ENCODE measurements at regions not wholly inside any gene's neighbourhood (a gene's known extent, or its start where the extent isn't known, plus 50 kb on each side); places are given as distances from the start of the nearest gene placed in this dataset.

DNA sequence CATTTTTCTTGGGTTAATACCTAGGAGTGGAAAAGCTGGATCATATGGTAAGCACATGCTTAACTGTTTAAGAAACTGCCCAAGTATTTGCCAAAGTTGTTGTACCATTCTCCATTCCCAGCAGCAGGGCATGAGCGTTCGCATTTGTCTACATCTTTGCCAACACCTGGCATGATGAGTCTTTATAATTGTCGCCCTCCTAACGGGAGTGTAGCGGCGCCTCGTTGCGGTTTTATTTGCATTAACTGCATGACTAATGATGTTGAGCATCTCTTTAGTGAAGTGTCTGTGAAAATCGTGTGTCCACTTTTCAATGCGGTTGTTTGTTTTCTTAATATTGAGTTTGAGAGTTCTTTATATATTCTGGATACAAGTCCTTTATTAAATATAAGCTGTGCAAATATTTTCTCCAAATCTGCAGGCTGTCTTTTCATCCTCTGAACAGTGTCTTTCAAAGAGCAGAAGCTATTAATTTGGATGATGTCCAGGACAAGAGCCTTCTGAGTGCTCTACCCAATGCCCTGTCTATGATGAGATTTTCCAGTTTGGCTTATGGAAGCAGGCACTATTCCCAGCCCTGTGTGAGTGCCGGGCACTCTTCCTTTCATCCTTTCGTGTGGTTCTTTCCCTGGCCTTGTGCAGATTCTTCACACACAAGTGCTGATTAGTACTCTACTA, 202.0 kb downstream of the FOXO1 start:
- Mint-ChIP-seq H3K4me3 (no peak overlapping the region), H3K9me3 (no peaks in the 10 kb centered on the region), H3K36me3 (ENCODE audit: low read depth) (no peaks in the 10 kb centered on the region), H3K27ac (no peak overlapping the region), H3K27me3 (ENCODE audit: low read depth) (no peaks in the 10 kb centered on the region), H3K4me1 (ENCODE audit: low read depth) (no peaks in the 10 kb centered on the region)

DNA sequence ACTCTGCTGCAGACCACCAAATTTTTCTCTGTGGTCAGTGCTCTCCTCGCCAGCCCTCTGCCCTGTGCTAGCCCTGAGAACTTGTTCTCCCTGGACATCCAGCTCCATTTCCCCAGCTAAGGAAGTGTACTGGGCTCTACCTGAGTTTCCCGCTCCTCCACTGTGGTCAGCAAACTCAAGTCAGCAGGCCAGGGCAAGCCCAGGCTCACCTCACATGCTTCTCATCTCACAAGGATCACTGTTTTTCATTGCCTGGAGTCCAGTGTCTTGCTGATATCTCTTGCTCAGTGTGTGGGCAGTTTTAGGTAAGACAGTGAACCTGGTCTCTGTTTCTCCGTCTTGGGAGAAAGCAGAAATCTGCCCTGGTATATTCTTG, 201.4 kb downstream of the FOXO1 start:
- Mint-ChIP-seq H3K4me1 (ENCODE audit: low read depth) (no peaks in the 10 kb centered on the region), H3K36me3 (ENCODE audit: low read depth) (no peaks in the 10 kb centered on the region), H3K27ac (no peak overlapping the region), H3K4me3 (no peak overlapping the region), H3K9me3 (no peaks in the 10 kb centered on the region), H3K27me3 (ENCODE audit: low read depth) (no peaks in the 10 kb centered on the region)

- Mint-ChIP-seq H3K36me3 (ENCODE audit: low read depth) (no peaks in the 10 kb centered on the region), H3K4me1 (ENCODE audit: low read depth) (no peaks in the 10 kb centered on the region), H3K27me3 (ENCODE audit: low read depth) (no peaks in the 10 kb centered on the region), H3K9me3 (no peaks in the 10 kb centered on the region), H3K27ac (no peak overlapping the region), H3K4me3 (no peak overlapping the region)
These were observed 200.2 kb downstream of the FOXO1 start for GRCh38 chr13:40466272-40466671.

GRCh38 chr13:40468227-40468838, 198.1 kb downstream of the FOXO1 start:
- H3K27me3 Mint-ChIP-seq (ENCODE audit: low read depth), result no peaks in the 10 kb centered on the region
- H3K36me3 Mint-ChIP-seq (ENCODE audit: low read depth), result no peaks in the 10 kb centered on the region
- no peaks in the 10 kb centered on the region for H3K9me3 Mint-ChIP-seq
- no peak overlapping the region for H3K27ac Mint-ChIP-seq
- H3K4me1 Mint-ChIP-seq (ENCODE audit: low read depth), result no peaks in the 10 kb centered on the region
- no peak overlapping the region for H3K4me3 Mint-ChIP-seq

GRCh38 chr13:40469581-40470310, 196.7 kb downstream of the FOXO1 start:
- Mint-ChIP-seq H3K36me3 (ENCODE audit: low read depth) (no peaks in the 10 kb centered on the region), H3K4me3 (no peak overlapping the region), H3K27ac (no peak overlapping the region), H3K9me3 (no peaks in the 10 kb centered on the region), H3K27me3 (ENCODE audit: low read depth) (no peaks in the 10 kb centered on the region), H3K4me1 (ENCODE audit: low read depth) (no peaks in the 10 kb centered on the region)

DNA sequence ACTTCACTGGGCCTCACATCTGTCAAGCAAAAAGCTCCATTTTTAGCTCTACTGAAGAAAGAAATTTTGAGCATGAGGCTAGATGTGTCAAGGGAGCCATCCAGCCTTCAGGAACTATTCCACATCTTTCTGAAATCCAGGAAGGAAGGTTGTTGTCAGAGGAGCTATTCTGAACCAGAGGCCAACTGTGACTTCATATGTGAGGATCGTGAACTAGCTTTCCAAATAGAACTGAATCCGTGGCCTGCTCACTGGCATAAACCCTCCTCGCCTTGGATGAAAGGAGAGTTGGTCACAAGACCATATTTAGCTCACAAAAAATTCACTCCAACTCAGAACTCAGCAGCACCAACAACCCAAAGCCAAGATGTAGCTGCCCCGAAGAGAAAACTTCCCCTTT, 195.8 kb downstream of the FOXO1 start:
- no peaks in the 10 kb centered on the region for H3K27me3 Mint-ChIP-seq (ENCODE audit: low read depth)
- no peak overlapping the region for H3K4me3 Mint-ChIP-seq
- no peaks in the 10 kb centered on the region for H3K36me3 Mint-ChIP-seq (ENCODE audit: low read depth)
- no peaks in the 10 kb centered on the region for H3K9me3 Mint-ChIP-seq
- no peaks in the 10 kb centered on the region for H3K4me1 Mint-ChIP-seq (ENCODE audit: low read depth)
- H3K27ac Mint-ChIP-seq, result no peak overlapping the region

DNA sequence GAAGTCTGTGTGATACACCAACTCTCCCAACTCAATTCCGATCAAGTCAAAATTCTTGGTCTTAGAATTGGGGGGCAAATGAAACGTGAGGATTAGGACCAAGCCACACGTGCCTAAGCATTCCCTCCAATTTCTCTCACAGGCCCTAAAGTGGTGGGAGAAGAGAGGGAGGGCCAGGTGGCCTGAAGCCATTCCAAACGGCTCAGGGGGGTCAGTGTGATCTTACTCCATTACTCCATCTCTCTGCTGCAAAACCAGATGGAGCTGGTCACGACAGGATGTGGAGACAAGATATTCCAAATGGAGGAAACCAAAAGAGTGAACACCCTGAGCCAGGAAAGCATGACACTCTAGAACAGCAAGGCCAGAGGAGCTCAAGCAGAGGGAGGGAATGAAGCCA, 195.4 kb downstream of the FOXO1 start:
- no peaks in the 10 kb centered on the region for H3K4me1 Mint-ChIP-seq (ENCODE audit: low read depth)
- no peak overlapping the region for H3K4me3 Mint-ChIP-seq
- H3K36me3 Mint-ChIP-seq (ENCODE audit: low read depth), result no peaks in the 10 kb centered on the region
- H3K27me3 Mint-ChIP-seq (ENCODE audit: low read depth), result no peaks in the 10 kb centered on the region
- H3K9me3 Mint-ChIP-seq, result no peaks in the 10 kb centered on the region
- H3K27ac Mint-ChIP-seq, result no peak overlapping the region

DNA sequence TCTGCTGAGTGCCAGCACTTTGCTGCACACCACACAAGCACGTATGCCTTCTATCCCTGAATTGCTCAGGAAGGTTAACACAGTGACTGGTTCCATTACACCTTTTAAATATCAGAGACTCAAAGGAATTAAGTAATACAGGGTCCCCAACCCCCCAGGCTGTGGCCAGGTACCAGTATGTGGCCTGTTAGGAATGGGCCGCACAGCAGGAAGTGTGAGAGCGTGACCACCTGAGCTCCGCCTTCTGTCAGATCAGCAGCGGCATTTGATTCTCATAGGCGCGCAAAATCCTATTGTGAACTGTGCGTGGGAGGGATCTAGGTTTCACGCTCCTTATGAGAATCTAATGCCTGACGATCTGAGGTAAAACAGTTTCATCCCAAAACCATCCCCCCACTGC, 194.5 kb downstream of the FOXO1 start:
- Mint-ChIP-seq H3K9me3 (no peaks in the 10 kb centered on the region), H3K4me3 (no peak overlapping the region), H3K27me3 (ENCODE audit: low read depth) (no peaks in the 10 kb centered on the region), H3K36me3 (ENCODE audit: low read depth) (no peaks in the 10 kb centered on the region), H3K27ac (no peak overlapping the region), H3K4me1 (ENCODE audit: low read depth) (no peaks in the 10 kb centered on the region)

GRCh38 chr13:40472427-40473220, 193.8 kb downstream of the FOXO1 start:
- no peaks in the 10 kb centered on the region for H3K36me3 Mint-ChIP-seq (ENCODE audit: low read depth)
- no peak overlapping the region for H3K27ac Mint-ChIP-seq
- no peaks in the 10 kb centered on the region for H3K4me1 Mint-ChIP-seq (ENCODE audit: low read depth)
- no peaks in the 10 kb centered on the region for H3K27me3 Mint-ChIP-seq (ENCODE audit: low read depth)
- no peaks in the 10 kb centered on the region for H3K9me3 Mint-ChIP-seq
- no peak overlapping the region for H3K4me3 Mint-ChIP-seq

DNA sequence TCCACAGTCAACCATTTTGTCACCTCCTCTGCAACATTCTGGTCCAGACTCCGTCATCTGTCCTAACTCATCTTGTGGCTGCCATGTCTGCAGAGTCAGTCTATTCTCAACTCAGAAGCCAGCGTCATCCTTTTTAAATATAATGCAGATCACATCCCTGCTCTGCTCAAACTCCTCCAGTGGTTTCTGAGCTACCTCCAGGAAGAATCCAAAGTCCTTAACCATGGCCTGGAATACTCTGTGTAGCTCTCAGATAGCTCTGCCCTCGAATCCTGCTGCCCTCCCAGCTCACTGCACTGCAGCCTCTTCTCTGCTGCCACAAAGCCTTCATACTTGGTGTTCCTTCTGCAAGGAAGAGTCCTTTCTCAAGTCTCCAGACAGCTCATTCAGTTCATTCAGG, 190.8 kb downstream of the FOXO1 start:
- Mint-ChIP-seq H3K4me1 (ENCODE audit: low read depth) (peaks cover 3% of the 10 kb centered on the region), H3K36me3 (ENCODE audit: low read depth) (no peaks in the 10 kb centered on the region), H3K4me3 (no peak overlapping the region), H3K9me3 (no peaks in the 10 kb centered on the region), H3K27me3 (ENCODE audit: low read depth) (no peaks in the 10 kb centered on the region), H3K27ac (no peak overlapping the region)

DNA sequence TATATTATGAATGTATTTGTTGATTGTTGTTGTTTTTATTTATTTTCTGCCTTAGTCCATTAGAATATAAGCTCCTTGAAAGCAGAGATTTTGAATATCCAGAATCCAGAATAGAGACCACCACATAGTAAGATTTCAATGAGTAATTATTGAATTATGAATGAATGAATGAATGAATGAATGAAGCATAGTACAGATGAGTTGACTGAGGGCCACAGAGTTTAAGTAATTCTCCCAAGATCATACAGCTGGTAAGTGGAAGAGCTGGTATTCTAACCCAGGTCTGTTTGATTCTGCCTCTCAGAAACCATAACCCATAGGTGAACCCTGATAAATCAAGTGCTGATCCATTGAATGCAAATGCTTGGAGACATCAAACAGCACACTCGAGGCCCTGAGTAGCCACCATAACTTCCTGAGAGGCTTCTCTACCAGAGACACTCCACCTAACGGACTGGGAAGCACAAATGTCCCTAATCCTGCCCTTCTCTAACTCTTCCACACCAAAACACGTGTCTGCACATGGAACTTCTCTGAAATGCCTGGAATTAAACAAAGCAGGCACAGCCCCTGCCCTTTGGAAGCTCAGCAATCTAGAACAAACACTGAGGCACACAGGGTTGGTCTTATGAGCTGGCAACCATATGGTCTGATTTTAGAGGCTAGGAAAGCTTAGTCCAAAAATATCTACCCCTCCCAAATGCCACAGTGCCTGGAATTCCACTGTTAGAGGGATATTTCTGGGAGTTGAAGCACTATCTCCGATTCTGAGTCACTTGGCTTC, 190.1 kb downstream of the FOXO1 start:
- Mint-ChIP-seq H3K36me3 (ENCODE audit: low read depth) (peaks cover 5% of the 10 kb centered on the region), H3K27ac (no peak overlapping the region), H3K4me3 (no peak overlapping the region), H3K4me1 (ENCODE audit: low read depth) (peaks cover 11% of the 10 kb centered on the region), H3K27me3 (ENCODE audit: low read depth) (no peaks in the 10 kb centered on the region), H3K9me3 (peaks cover 6% of the 10 kb centered on the region)

DNA sequence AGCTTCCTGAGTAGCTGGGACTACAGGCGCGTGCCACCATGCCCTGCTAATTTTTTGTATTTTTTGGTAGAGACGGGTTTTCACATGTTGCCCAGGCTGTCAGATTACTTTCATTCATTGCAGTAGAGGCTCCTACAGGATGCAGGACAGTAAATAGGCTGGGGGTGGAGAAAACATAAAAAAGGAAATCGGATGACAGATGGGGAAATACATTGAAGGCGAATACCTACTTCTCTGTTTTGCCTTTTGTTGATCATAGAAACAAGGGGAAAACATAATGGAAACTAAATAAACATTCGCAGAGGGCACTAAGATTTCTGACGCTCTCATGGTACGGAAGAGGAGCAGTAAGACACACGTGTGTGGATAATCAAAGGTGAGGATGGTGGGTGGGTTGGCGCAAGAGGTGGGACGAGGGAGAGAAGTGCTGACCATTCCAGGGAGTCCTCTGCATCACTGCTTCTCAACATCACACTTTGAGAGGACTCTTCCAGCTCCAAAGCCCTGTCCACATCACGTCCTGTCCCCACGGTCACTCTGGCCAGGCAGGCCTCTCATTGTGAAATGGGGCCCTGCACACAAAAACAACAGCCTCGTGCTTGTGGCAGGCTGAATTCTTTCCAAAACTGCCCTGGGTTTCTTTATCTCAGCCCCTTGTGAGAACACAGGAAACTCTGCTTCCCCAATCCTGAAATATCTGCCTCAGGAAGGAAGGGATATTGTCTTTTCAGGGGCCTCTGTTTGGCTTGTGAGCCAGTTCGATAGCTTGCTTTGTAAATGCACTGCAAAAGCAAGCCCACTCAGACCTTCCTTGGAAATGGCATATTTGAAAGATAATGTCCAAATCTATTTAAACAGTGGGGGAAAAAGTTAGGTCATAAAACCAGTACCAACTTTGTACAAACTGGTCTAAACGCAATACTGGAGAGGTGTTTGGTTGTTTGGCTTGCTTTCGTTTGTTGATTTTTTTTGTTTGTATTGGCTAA, 188.5 kb downstream of the FOXO1 start:
- no peak overlapping the region for H3K4me3 Mint-ChIP-seq
- H3K27ac Mint-ChIP-seq, result peak overlapping the region; percentile 14
- no peaks in the 10 kb centered on the region for H3K27me3 Mint-ChIP-seq (ENCODE audit: low read depth)
- H3K36me3 Mint-ChIP-seq (ENCODE audit: low read depth), result peaks cover 9% of the 10 kb centered on the region
- peaks cover 20% of the 10 kb centered on the region for H3K9me3 Mint-ChIP-seq
- peaks cover 15% of the 10 kb centered on the region for H3K4me1 Mint-ChIP-seq (ENCODE audit: low read depth)

DNA sequence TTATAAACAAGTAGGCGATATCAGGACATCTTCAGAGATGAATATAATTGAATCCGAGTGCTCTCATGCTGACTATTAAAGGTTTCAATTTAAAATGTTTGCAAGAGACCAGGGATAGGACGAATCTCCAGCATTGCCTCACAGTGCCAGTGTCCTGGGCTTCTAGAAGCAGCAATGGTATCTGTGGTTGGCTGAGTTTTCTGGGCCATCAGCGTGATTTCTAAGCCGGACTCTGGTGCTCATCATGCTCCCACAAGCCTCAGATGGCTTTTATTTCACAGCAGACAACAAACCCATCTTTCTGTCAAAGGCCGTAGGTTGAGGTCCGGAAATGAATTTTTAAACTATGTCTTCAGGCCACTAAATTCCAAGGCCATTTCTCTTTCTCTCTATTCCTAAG, 187.7 kb downstream of the FOXO1 start:
- Mint-ChIP-seq H3K4me1 (ENCODE audit: low read depth) (peaks cover 16% of the 10 kb centered on the region), H3K27ac (no peak overlapping the region), H3K9me3 (peaks cover 20% of the 10 kb centered on the region)

More for the DNA sequence above, 187.7 kb downstream of the FOXO1 start:
- no peaks in the 10 kb centered on the region for H3K27me3 Mint-ChIP-seq (ENCODE audit: low read depth)
- peaks cover 9% of the 10 kb centered on the region for H3K36me3 Mint-ChIP-seq (ENCODE audit: low read depth)
- no peak overlapping the region for H3K4me3 Mint-ChIP-seq

Data from T-helper 1 cell treated with Interleukin-12 subunit alpha and Interleukin-12 subunit beta and Interleukin-4 antibody, amounts not matched to agents 30 μg/mL and 1 μg/mL, for 36 hours (primary cell).